RWPE2 (cell line): ENCODE measurements at regions not wholly inside any gene's neighbourhood (a gene's known extent, or its start where the extent isn't known, plus 50 kb on each side); places are given as distances from the start of the nearest gene placed in this dataset.

ENCODE experiments used
- ATAC-seq: fragments of 200-7000 bp; cut with Tn5 transposase; 3 replicates; pipeline ENCODE4 v1.9.1; 2021; ENCODE audit warnings: low read depth
- DNase-seq: peaks from one replicate; pipeline ENCODE4 v3.0.0-alpha.2; 2020; ENCODE audit warnings: low spot score
- H3K27ac ChIP-seq: fragments of 450-650 bp; 2 replicates; pipeline ENCODE4 v1.5.1; 2017; ENCODE audit warnings: mild to moderate bottlenecking; ENCODE audit not compliant: poor library complexity, severe bottlenecking
- H3K27me3 ChIP-seq: fragments of 250-450 bp; sonication (Bioruptor Pico); 2 replicates; pipeline ENCODE4 v1.5.1; 2021; ENCODE audit warnings: mild to moderate bottlenecking, moderate library complexity; ENCODE audit not compliant: insufficient read depth, poor library complexity, severe bottlenecking
- H3K36me3 ChIP-seq: fragments of 250-450 bp; sonication (Bioruptor Pico); 2 replicates; pipeline ENCODE4 v1.5.1; 2020; ENCODE audit warnings: low read depth, mild to moderate bottlenecking, moderate library complexity
- H3K4me1 ChIP-seq: fragments of 250-450 bp; sonication (Bioruptor Pico); 2 replicates; pipeline ENCODE4 v1.5.1; 2021; ENCODE audit warnings: mild to moderate bottlenecking, moderate library complexity; ENCODE audit not compliant: insufficient read depth, poor library complexity, severe bottlenecking
- H3K4me3 ChIP-seq: fragments of 250-450 bp; sonication (Bioruptor Pico); 2 replicates; pipeline ENCODE4 v1.5.1; 2021; ENCODE audit warnings: mild to moderate bottlenecking, moderate library complexity; ENCODE audit not compliant: severe bottlenecking
- H3K9me3 ChIP-seq: fragments of 250-450 bp; sonication (Bioruptor Pico); 2 replicates; pipeline ENCODE4 v1.5.1; 2021; ENCODE audit warnings: mild to moderate bottlenecking, moderate library complexity; ENCODE audit not compliant: severe bottlenecking
- TF ChIP-seq, protein P1 (sequence below): fragments of 450-650 bp; IDR thresholded peaks from one replicate; pipeline ENCODE4 v1.5.1; 2017; ENCODE audit warnings: mild to moderate bottlenecking, moderate library complexity; ENCODE audit not compliant: poor library complexity, severe bottlenecking

DNA sequence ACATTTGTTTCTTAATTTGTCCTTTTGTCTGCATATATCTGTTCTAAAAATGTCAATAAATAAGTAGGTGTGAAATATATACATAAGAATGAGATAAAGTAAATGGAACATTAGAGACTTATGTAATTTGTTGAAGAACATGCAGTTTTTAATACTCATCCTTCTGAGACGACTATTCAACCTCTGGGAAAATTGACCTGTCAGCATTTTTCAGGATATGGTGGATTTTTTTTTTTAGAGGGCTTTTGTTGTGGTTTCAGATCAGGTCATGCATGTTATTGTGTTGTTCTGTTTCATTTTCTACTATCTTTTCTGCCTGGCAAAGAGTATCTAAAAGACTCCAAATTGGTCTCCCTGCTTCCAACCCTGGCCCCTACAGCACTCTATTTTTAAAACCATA is 97.3 kb downstream of the PCDH7 start:
- ATAC-seq: no peak
- H3K4me3 ChIP-seq: no peak overlapping the region
- H3K27ac ChIP-seq: no peak overlapping the region
- H3K36me3 ChIP-seq: no peaks in the 10 kb centered on the region
- DNase-seq: no peak
- no peaks in the 10 kb centered on the region for H3K9me3 ChIP-seq
- no peaks in the 10 kb centered on the region for H3K27me3 ChIP-seq
- peaks cover 7% of the 10 kb centered on the region for H3K4me1 ChIP-seq
- TF ChIP-seq, protein P1, sequence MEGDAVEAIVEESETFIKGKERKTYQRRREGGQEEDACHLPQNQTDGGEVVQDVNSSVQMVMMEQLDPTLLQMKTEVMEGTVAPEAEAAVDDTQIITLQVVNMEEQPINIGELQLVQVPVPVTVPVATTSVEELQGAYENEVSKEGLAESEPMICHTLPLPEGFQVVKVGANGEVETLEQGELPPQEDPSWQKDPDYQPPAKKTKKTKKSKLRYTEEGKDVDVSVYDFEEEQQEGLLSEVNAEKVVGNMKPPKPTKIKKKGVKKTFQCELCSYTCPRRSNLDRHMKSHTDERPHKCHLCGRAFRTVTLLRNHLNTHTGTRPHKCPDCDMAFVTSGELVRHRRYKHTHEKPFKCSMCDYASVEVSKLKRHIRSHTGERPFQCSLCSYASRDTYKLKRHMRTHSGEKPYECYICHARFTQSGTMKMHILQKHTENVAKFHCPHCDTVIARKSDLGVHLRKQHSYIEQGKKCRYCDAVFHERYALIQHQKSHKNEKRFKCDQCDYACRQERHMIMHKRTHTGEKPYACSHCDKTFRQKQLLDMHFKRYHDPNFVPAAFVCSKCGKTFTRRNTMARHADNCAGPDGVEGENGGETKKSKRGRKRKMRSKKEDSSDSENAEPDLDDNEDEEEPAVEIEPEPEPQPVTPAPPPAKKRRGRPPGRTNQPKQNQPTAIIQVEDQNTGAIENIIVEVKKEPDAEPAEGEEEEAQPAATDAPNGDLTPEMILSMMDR: no peak

DNA sequence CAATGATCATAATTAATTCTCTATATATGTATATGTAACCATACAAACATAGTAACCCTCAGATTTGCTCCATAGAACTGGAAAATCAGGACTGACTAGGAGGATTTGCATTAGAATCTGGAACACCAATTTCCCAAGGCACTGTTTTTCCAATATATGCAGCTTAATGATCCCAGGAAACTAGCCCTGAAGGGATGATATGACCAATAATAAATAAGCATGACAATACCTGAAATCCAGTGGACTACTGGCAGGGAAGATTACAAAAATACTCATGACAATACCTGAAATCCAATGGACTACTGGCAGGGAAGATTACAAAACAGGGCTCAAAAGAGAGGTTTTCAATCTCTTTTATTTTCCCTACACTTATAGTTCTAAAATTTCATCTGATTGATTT is 98.4 kb downstream of the PCDH7 start:
- Histone ChIP-seq H3K27ac (no peak overlapping the region), H3K9me3 (no peaks in the 10 kb centered on the region), H3K4me1 (peaks cover 7% of the 10 kb centered on the region), H3K36me3 (no peaks in the 10 kb centered on the region), H3K4me3 (no peak overlapping the region), H3K27me3 (no peaks in the 10 kb centered on the region)
- TF ChIP-seq, protein P1: no peak
- DNase-seq (no peak), ATAC-seq (no peak)

DNA sequence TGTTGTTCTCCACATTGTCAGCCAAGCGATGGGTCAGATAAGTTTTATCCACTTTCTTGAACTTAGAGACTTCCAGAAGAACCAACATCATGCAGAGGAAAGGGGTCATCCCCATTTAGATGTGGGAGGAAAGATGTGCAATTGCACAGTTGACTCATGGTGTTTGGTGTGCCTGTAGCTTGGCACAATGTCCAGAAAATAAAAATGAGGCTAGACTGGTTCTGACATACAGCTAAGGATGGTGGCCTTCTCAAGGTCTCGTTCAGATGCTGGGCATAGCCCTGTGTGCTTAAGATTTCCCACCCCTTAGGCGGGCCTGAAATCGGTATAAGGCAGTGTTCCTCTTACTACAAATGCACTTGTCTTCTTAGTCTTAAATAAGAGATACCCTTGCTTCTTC is 101.1 kb downstream of the PCDH7 start:
- no peaks in the 10 kb centered on the region for H3K9me3 ChIP-seq
- ATAC-seq (no peak), DNase-seq (no peak)
- H3K4me3 ChIP-seq: no peak overlapping the region
- H3K4me1 ChIP-seq: peaks cover 7% of the 10 kb centered on the region
- TF ChIP-seq, protein P1: no peak
- no peaks in the 10 kb centered on the region for H3K27me3 ChIP-seq
- peak overlapping the region; percentile 24 for H3K27ac ChIP-seq
- H3K36me3 ChIP-seq: no peaks in the 10 kb centered on the region

DNA sequence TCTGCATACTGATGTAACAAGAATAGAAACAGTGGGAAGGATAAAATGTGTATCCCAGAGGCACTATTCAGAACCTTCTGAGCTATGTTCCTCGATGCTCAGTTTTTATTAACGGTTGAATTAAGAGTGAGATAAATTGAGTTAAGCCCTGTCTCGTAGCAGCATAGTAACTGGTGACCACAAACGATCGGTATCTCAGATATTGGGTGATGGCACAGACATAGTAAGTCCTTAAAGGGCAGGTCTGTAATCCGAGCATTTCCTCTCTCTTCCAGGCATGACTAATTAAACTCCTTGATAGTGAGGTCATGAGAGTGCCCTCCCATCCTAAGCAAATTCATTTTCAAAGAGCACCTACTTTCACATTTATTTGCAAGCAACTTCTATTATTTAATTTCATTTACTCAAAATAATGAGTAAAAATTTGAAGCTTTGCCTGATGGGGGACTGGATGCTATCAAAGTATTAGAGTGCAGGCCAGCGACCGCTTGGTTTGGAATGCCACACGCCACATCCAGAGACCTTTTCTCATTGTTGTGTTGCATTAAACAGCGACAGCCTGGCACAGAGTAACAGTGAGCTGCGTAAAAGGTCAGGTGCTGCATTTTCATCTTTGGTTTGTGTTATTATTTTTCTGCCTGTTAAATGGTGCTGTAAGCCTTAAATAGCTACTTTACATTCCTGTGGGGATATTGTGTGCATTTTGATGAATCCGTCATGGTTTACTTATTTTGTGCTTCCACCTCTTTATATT is 101.9 kb downstream of the PCDH7 start:
- ATAC-seq: peak; percentile 100
- Histone ChIP-seq H3K4me3 (no peak overlapping the region), H3K9me3 (no peaks in the 10 kb centered on the region), H3K36me3 (no peaks in the 10 kb centered on the region), H3K4me1 (peaks cover 7% of the 10 kb centered on the region), H3K27me3 (no peaks in the 10 kb centered on the region), H3K27ac (peak overlapping the region; percentile 24)
- no peak for DNase-seq
- TF ChIP-seq, protein P1: no peak

DNA sequence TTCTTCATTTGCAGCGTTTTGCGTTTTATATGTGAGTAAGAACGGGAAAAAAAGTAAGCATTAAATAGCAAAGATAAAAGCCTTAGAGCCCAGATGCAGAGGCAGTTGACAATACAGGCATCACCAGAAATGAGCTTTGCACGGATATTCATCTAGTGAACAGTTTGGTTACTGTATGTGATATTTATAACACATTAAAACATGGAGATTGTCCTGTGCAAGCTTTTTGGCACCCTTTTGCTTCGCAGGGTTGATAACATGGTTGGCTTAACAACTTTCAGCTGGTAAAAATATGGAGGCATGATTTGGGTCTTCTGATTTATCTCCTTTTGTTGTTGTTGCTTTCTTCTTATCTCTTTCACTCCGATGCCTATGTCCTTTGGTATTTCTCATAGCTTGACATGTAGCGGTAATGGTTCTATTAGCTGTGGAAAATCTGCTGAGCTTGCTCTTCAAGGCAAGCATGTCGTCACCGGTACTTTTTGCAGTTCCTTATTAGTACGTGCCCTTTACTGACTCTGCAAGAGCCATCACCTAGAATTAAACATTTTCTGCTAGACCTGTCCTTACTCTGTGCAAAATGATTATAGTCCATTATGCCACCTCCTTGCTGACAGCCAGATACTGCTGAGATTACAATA is 102.9 kb downstream of the PCDH7 start:
- TF ChIP-seq, protein P1: no peak
- ATAC-seq (no peak), DNase-seq (no peak)
- no peaks in the 10 kb centered on the region for H3K36me3 ChIP-seq
- no peaks in the 10 kb centered on the region for H3K27me3 ChIP-seq
- no peaks in the 10 kb centered on the region for H3K9me3 ChIP-seq
- H3K27ac ChIP-seq: no peak overlapping the region
- no peak overlapping the region for H3K4me3 ChIP-seq
- H3K4me1 ChIP-seq: peaks cover 7% of the 10 kb centered on the region
